NCI-H2227 treated with DMSO at 0.1 percent for 48 hours (cell line): ENCODE measurements at regions not wholly inside any gene's neighbourhood (a gene's known extent, or its start where the extent isn't known, plus 50 kb on each side); places are given as distances from the start of the nearest gene placed in this dataset.

Experiments used
- DNase-seq: peaks from one replicate; lab custom pipeline; 2025; lab: John Stamatoyannopoulos, UW

DNA sequence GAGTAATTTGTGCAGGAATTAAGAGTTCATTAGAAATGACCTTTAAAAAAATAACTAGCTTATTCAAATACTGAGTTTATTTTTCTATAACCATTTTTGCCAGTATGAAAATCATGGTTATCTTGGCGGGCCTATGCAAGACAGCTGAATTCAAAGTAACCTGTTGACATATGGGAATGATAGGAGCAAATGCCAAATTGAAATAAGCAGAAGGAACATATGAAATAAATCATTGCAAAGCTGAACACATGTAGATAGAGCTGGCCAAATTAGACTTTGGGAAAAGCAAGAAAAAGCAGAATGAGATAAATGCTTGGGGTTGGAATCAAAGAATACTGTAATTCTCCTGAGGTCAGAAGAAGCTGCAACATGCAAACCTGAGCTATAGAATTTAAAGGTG is 372.5 kb downstream of the ADAMTS20 start:
- no peak for DNase-seq

- no peak for DNase-seq
These were observed 374.7 kb downstream of the ADAMTS20 start for GRCh38 chr12:43177276-43177675.

DNA sequence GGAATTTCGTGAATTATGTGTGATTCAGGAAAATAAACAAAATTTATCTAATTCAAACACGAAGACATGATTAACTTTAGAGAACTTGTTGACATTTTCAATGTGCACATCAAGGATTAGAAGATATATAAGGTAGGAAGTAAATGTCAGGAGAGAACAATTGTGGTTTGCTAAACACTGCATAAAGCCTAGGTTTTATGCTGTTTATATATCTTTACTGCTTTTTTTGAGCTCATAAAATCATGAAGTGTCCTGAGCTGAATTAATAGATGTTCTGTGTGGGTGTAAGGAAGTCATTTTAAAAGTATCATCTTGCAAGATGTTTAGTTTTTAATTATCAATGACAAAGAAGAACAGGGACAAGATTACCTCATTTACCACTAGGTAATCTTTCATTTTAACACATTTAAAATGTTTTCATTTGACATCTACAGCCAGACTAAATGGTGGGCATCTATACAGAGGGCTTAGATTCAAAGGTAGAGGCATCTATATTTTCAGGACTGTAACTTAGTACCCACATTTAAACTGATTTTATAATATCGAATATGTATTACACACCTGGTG is 382.8 kb downstream of the ADAMTS20 start:
- no peak for DNase-seq

DNA sequence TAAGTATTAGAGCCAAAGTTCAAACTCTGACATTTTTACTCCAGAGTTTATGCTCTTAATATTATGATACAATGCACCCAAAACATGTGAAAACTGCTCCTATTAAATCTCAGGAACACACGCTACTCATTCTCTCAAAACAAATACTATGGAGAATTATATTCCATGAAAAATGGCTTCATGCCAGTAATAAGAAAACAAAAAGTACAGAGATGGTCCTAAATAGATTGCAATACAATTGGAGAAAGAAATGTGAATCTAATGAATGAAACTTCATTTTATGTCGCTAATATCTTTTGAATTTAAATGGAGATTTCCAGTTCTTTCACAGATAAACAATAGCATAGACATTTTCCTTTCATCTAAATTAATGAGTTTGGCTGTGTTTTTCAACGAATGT is 384.3 kb downstream of the ADAMTS20 start:
- no peak for DNase-seq

DNA sequence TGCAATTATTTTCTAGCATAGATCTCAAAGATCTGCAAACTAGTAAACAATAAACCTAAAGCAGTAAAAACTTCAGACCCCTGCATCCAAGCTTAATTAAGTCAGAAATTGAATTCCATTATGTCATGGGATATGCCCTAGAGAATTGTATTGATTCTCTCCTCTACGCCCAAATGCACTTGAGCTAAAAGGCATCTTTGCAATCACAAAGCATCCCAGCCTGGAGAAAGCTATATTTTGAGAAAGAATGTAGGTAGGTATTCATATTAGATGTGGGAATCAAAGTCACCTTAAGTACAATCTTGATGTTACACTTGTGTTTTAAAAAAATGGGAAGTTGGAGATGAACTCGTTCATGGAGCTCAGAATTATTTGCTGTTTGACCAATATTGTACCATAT is 386.7 kb downstream of the ADAMTS20 start:
- DNase-seq: no peak

DNA sequence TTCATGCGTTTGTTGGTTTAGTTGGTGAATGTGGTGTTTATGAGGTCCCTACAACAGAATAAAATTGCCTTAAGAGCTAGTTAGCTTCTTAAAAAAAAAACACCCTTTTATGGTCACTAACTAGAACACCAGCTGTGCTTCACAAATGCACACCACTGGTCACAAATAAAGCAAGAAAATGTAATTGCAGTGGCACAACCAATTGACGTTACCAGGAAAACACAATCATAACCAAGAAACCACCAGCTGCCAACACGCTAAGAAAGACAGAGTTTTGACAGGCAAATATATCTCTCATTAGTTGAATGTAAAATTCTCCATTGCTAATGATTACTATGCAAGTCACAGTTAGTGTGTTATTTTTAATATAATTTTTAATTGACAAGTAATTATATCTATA is 389.9 kb downstream of the ADAMTS20 start:
- no peak for DNase-seq

DNA sequence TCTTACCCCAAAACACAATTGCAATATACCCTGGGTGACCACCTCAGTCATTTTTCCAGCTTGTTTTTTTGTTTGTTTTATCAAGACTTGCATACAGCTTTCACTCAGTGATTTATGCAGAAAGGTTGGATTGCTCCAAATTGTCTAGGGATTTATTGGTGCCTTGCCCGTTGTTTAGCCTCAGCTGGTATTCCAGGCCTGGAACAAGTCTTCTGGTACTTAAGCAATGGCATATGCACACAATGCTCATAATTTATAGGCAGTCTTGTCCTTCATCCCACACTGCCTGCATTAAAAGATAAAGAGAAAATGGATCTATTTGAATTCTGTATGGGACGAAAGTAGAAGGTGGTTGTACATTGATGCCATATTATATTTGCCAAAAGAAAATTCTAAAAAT is 392.5 kb downstream of the ADAMTS20 start:
- no peak for DNase-seq

GRCh38 chr12:43158126-43158525 is 393.9 kb downstream of the ADAMTS20 start:
- DNase-seq: no peak

DNA sequence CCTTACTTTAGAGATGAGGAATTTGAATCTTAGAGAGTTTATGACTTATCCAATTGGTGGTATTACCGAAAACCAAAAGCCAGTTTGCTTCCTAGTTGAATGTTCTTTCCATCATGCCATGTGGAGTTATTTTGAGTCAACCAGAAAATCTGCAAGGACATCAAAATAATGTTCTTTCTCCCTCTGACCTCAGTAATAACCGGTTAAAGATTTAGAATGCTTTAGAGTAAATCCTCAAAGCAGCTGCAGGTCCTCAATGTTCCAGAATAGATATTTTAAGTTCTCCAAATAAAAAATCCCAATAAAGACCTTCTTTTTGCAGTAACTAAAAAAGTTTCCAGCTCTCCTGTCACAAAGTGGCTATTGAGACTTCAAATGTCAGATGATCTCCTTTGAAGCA is 396.6 kb downstream of the ADAMTS20 start:
- no peak for DNase-seq

GRCh38 chr12:43154498-43155045 is 397.4 kb downstream of the ADAMTS20 start:
- no peak for DNase-seq

- no peak for DNase-seq
These were observed 400.5 kb downstream of the ADAMTS20 start for GRCh38 chr12:43151441-43151981.

- no peak for DNase-seq
These were observed 403.3 kb downstream of the ADAMTS20 start for GRCh38 chr12:43148691-43149090.

DNA sequence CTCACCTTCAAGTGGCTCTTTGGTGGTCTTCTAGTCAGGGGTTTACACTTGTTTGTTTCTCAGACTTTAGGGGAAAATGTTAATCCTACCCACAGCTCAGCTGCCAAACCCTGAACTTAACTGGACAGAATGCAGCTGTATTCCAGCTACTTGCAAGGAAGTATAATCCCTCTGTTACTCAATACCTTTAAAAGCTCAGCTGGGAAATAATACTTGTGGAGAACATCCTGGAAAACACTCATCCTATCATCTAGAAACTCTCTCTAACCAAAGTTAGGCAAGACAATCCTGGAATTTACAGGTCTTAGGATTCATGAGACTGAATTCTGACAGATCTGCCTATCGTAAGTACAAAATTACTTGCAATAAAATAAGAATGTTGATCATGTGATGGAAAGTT is 404.1 kb downstream of the ADAMTS20 start:
- no peak for DNase-seq

- DNase-seq: no peak
These were observed 406.5 kb downstream of the ADAMTS20 start for GRCh38 chr12:43145481-43145880.

DNA sequence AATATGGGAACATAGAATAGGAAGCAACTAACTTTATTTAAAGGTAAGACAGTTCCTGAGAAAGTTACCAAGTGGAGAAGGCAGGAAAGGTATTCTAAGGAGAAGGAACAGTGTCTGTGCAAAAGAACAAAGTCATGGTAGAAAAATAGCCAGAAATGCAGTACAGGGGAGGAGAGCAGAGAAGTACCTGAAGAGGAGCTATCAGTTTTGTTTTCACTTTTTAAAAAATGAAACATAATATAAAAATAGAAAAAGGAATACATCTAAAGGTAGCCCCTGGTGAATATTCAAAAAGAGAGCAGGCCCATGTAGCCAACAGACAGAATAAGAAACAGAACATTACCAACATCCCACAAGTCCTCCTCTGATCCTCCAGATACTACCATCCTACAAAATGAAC is 408.7 kb downstream of the ADAMTS20 start:
- no peak for DNase-seq

DNA sequence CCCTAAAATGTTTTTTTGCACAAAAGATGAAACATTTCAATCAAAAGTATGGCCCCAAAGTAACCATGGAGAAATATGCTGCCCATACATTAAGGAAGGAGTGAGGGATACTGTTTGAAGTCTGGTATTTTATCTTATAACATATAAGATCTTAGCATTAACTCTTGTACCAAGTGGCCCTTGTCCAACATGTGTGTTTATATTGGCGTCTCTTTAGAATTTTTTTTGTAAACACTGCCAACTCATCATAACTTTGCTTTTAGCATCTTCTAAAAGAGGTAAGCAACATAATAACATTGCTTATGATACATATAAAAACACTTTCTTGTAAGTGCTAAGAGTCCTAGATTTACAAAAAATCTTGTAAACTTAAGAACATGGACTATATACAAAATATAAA is 419.7 kb downstream of the ADAMTS20 start:
- DNase-seq: no peak

DNA sequence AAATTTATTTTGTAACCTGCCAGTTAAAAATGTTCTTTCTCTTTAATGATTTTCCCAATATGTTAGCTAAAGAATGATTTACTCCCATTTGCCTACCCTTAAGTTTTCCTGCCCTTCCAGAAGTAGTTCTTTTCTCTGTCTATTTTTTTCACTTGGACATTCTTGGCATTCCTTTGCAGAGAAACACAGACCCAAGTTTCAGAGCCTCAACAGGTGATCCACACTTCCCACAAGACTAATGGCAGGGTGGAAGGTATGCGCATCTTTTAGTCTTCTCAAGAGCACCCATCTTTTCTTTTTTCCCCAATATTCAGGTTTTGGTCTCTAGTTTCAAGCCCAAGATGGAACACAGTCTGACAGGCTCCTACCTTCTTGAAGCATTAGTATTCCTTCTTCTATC is 420.7 kb downstream of the ADAMTS20 start:
- no peak for DNase-seq

DNA sequence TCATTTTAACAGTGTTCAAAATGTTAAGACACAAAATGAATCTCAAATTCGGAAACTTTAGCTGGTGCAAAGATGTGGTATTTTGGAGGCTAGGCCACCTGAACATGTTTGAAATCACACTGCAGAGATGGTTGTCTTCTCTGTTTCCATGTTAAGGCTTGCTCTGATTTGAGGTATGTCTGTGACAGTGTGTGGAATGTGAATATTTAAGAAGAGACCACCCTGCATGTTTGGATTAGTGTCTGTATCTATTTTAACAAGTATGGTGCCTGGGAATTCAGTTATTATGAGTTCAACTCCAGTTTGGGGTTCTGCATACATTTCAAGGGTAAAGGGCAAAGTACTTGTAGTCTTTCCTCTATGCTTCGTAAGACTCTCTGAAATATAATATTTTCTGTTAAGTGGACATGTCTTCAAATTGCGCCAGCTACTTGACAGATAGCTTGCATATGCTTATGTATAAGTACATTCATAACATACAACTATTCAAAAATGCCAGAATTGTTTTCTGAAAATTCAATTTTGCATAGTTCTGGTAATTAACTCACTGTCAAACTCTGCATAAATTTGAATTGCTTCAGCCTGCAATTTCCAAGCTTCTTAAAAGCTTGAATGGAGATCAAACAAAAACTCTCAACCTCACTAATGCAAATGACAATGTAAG is 424.0 kb downstream of the ADAMTS20 start:
- DNase-seq: no peak

DNA sequence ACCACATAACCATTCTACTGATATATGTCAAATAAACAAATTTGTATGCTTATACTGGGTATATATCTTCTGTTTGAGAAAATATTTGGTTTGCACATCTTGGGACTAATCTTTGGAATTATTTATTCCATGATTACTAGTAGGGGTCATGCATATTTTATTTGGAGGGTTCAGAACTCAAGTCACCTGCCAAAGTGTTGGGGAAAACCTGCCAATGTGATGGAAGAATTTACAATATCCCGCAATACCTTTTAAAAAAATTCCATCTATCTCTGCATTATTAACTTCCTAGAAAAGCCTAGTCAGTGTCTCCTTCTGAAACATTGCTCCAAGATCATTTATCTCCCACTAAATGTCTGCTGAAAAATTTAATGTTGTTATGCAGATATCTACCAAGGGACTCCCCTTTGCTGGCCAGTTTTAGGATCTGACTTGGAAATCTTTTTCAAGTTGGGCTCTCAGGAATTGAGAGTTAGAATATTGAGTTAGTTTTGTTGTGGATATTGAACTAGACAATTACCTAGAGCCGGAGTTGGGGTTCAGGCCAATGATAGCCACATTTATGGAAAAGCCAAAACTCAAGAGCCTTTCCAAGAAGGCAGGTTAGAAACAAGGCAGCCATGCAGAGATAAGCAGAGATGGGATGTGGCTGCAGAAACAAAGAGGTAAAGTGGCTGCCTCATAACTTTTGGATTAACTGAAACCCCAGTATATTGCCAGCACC is 425.2 kb downstream of the ADAMTS20 start:
- DNase-seq: no peak

DNA sequence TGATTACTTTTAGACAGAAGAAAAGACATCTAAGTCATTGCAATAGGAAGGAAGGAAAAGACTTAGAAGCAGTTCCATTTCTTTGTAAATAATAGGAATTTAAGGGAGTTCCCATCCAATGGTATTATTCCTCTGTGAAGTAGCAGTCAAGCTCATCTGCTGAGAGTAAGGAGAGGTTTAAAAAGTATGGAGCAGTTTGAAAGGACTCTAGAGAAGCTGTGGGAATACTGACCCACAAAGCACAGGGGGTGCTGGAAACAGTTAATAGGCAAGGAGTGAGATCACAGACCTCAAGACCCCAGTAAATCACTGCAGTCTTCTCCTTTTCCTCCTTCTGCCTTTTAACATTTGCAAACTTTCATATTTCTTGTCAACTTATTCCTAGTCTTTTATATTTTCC is 428.5 kb downstream of the ADAMTS20 start:
- DNase-seq: no peak

DNA sequence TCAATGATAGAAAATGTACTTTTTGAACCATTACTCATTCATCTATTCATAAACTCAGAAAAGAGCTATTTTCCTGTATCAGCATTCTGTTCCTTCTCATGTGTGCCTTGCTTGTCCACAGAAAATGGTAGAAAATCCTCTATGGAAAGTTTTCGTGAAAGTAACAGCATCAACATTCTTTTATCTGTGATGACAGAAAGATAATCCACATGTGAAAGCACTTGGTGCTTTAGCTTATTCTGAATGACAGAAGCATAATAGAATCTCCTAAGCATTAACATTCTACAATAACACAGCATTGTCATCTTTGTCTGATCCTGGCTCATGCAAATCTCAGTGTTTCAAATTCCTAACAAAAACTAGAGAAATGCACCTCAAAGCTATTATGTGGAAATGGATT is 431.9 kb downstream of the ADAMTS20 start:
- no peak for DNase-seq

DNA sequence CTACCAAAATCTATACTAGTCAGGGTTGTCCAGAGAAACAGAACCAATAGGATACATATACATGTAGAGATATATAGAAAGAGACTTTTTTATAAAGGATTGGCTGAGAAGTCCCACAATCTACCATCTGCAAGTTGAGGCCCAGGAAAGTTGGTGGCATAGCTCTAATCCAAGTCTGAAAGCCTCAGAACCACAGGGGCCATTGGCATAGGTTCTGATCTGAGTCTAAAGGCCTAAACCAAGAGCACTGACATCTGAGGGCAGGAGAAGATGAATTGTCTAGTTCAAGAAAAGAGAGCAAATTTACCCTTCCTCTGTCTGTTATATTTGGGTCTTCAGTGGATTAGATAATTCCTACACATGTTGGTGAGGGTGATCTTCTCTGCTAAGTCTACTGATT is 433.1 kb downstream of the ADAMTS20 start:
- no peak for DNase-seq

- DNase-seq: no peak
These were observed 433.8 kb downstream of the ADAMTS20 start for GRCh38 chr12:43118234-43118633.
